Brain microvascular endothelial cell (primary cell): ENCODE measurements at regions not wholly inside any gene's neighbourhood (a gene's known extent, or its start where the extent isn't known, plus 50 kb on each side); places are given as distances from the start of the nearest gene placed in this dataset.
"Not testable (repeated sequence)": the region's sequence is repeated elsewhere in the genome, so short reads cannot be mapped to it uniquely, and the experiment has no call there.

Experiments
- DNase-seq: peaks from one replicate; pipeline ENCODE4 v3.0.0-alpha.2; 2020
- H3K27ac ChIP-seq: fragments of 250-450 bp; sonication (Bioruptor Pico); 2 replicates; pipeline ENCODE4 v1.5.1; 2020; ENCODE audit warnings: mild to moderate bottlenecking, moderate library complexity
- H3K27me3 ChIP-seq: fragments of 250-450 bp; sonication (Bioruptor Pico); replicated peaks from 2 replicates; pipeline ENCODE4 v1.5.1; 2020; ENCODE audit warnings: mild to moderate bottlenecking
- H3K36me3 ChIP-seq: fragments of 250-450 bp; sonication (Bioruptor Pico); replicated peaks from 2 replicates; pipeline ENCODE4 v1.5.1; 2020; ENCODE audit warnings: mild to moderate bottlenecking
- H3K4me3 ChIP-seq: 2 replicates; pipeline ENCODE4 v1.5.1; 2011; ENCODE audit warnings: low read depth, mild to moderate bottlenecking, control low read depth, low read length, moderate library complexity
- CTCF ChIP-seq: IDR thresholded peaks from 2 replicates; pipeline ENCODE4 v1.5.1; 2011; ENCODE audit warnings: low read depth, mild to moderate bottlenecking, moderate library complexity, low read length, control low read depth, inconsistent platforms; ENCODE audit errors: missing control alignments
- in situ Hi-C: cut with HindIII; loops from 2 replicates; pipeline ENCODE4 v1.10.0; 2017; ENCODE audit warnings: low sequenced_read_pairs, low pct_ligation_motif_present

GRCh38 chr11:128148208-128148607 lies 439.1 kb downstream of the ETS1 start:
- in situ Hi-C loops = no loop called here
- no peak overlapping the region for H3K4me3 ChIP-seq
- H3K36me3 ChIP-seq = no peaks in the 10 kb centered on the region
- H3K27ac ChIP-seq = no peak overlapping the region
- no peak for DNase-seq
- H3K27me3 ChIP-seq = no peaks in the 10 kb centered on the region
- no peak for TF ChIP-seq CTCF

- no peaks in the 10 kb centered on the region for H3K36me3 ChIP-seq
Measured at GRCh38 chr11:128146926-128147605, 440.3 kb downstream of the ETS1 start.

GRCh38 chr11:128140293-128140692 lies 447.1 kb downstream of the ETS1 start:
- H3K4me3 ChIP-seq, H3K27ac ChIP-seq, in situ Hi-C loops, H3K27me3 ChIP-seq, DNase-seq, H3K36me3 ChIP-seq: not testable (repeated sequence)

More at GRCh38 chr11:128146926-128147605, 440.3 kb downstream of the ETS1 start:
- DNase-seq = no peak
- in situ Hi-C loops = no loop called here
- no peak for TF ChIP-seq CTCF
- Histone ChIP-seq H3K4me3 (no peak overlapping the region), H3K27ac (no peak overlapping the region), H3K27me3 (no peaks in the 10 kb centered on the region)

GRCh38 chr11:128135451-128135850 lies 451.9 kb downstream of the ETS1 start:
- TF ChIP-seq CTCF = no peak
- no peak for DNase-seq
- in situ Hi-C loops = no loop called here
- Histone ChIP-seq H3K36me3 (no peaks in the 10 kb centered on the region), H3K27ac (no peak overlapping the region), H3K27me3 (no peaks in the 10 kb centered on the region), H3K4me3 (no peak overlapping the region)

- DNase-seq = no peak
- in situ Hi-C loops = no loop called here
- no peaks in the 10 kb centered on the region for H3K36me3 ChIP-seq
- TF ChIP-seq CTCF = no peak
- no peak overlapping the region for H3K27ac ChIP-seq
- no peaks in the 10 kb centered on the region for H3K27me3 ChIP-seq
- H3K4me3 ChIP-seq = no peak overlapping the region
Measured at GRCh38 chr11:128133501-128133900, 453.9 kb downstream of the ETS1 start.

- TF ChIP-seq CTCF = no peak
- H3K27ac ChIP-seq = no peak overlapping the region
- in situ Hi-C loops = no loop called here
Measured at GRCh38 chr11:128130052-128130451, 457.3 kb downstream of the ETS1 start.

More at GRCh38 chr11:128130052-128130451, 457.3 kb downstream of the ETS1 start:
- DNase-seq = no peak
- no peak overlapping the region for H3K4me3 ChIP-seq
- H3K36me3 ChIP-seq = no peaks in the 10 kb centered on the region
- H3K27me3 ChIP-seq = no peaks in the 10 kb centered on the region
